LNCaP clone FGC (cell line): ENCODE measurements at regions not wholly inside any gene's neighbourhood (a gene's known extent, or its start where the extent isn't known, plus 50 kb on each side); places are given as distances from the start of the nearest gene placed in this dataset.

Experiments used
- DNase-seq: peaks from one replicate; pipeline ENCODE4 v3.0.0-alpha.2; 2011; ENCODE audit warnings: low read depth
- H3K4me3 ChIP-seq: 2 replicates; pipeline ENCODE4 v1.5.1; 2011; ENCODE audit warnings: mild to moderate bottlenecking, low read depth, low read length, control low read depth
- TF ChIP-seq, protein P1 (sequence below): IDR thresholded peaks from 2 replicates; pipeline ENCODE4 v1.5.1; 2012; ENCODE audit warnings: mild to moderate bottlenecking; ENCODE audit not compliant: control insufficient read depth, insufficient read depth; ENCODE audit errors: extremely low read depth

GRCh38 chr10:9965341-9965740 lies 1052.3 kb upstream of the CELF2 start:
- TF ChIP-seq, protein P1, sequence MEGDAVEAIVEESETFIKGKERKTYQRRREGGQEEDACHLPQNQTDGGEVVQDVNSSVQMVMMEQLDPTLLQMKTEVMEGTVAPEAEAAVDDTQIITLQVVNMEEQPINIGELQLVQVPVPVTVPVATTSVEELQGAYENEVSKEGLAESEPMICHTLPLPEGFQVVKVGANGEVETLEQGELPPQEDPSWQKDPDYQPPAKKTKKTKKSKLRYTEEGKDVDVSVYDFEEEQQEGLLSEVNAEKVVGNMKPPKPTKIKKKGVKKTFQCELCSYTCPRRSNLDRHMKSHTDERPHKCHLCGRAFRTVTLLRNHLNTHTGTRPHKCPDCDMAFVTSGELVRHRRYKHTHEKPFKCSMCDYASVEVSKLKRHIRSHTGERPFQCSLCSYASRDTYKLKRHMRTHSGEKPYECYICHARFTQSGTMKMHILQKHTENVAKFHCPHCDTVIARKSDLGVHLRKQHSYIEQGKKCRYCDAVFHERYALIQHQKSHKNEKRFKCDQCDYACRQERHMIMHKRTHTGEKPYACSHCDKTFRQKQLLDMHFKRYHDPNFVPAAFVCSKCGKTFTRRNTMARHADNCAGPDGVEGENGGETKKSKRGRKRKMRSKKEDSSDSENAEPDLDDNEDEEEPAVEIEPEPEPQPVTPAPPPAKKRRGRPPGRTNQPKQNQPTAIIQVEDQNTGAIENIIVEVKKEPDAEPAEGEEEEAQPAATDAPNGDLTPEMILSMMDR = no peak
- no peak overlapping the region for H3K4me3 ChIP-seq
- peak; percentile 13 for DNase-seq

GRCh38 chr10:9986786-9987185 lies 1030.9 kb upstream of the CELF2 start:
- DNase-seq = no peak
- TF ChIP-seq, protein P1 = no peak
- H3K4me3 ChIP-seq = no peak overlapping the region

- no peak for DNase-seq
- TF ChIP-seq, protein P1 = no peak
- H3K4me3 ChIP-seq = no peak overlapping the region
Observed at GRCh38 chr10:9987197-9987596, 1030.5 kb upstream of the CELF2 start.

- no peak for DNase-seq
- TF ChIP-seq, protein P1 = no peak
Observed at GRCh38 chr10:9992661-9993060, 1025.0 kb upstream of the CELF2 start.

GRCh38 chr10:9994131-9994530 lies 1023.5 kb upstream of the CELF2 start:
- TF ChIP-seq, protein P1 = no peak
- H3K4me3 ChIP-seq = no peak overlapping the region
- DNase-seq = no peak

More at GRCh38 chr10:9992661-9993060, 1025.0 kb upstream of the CELF2 start:
- H3K4me3 ChIP-seq = no peak overlapping the region

DNA sequence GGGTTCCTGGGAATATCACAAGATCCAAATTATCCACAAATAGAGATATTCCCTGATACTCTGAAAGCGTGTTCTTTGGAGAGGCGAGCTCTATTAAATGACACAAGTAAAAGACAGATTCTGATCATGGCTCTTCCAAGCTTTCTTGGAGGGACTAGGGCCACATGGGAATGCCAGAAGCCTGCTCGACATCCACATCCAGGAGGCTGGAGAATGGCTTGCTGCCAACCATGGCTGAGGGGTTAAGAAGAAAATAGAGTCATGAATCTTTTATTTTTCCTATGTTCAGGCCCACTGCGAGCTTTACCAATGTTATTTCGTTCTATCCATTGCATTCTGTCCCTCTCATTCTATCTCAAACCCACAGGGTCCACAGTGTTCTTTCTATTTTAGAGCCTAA lies 1018.0 kb upstream of the CELF2 start:
- no peak for DNase-seq
- TF ChIP-seq, protein P1 = no peak
- no peak overlapping the region for H3K4me3 ChIP-seq

DNA sequence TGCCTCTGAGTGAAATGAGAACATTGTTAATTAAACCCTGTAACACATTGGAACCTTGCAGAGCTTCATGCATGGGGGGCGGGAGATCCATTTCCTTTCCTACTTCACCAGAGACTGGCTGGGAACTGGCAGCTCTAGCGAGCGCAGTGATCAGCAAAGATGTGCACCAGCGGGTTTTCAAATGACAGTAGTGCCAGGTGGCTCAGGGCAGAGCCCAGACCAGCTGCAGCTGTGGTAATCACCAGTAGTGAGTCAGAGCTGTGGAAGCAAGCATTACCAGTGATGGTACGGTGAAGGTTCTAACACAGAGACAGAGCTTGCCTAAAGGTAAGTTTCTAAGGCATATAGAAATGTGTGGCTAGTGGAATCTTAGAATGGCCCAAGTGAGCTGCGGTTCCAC lies 1009.7 kb upstream of the CELF2 start:
- no peak overlapping the region for H3K4me3 ChIP-seq
- no peak for DNase-seq
- TF ChIP-seq, protein P1 = no peak
